HG02798 (cell line): ENCODE measurements at regions not wholly inside any gene's neighbourhood (a gene's known extent, or its start where the extent isn't known, plus 50 kb on each side); places are given as distances from the start of the nearest gene placed in this dataset.

Experiments used
- ATAC-seq: cut with Tn5 transposase; IDR thresholded peaks from one replicate; pipeline ENCODE4 v1.9.1; 2021; ENCODE audit warnings: mild to moderate bottlenecking; ENCODE audit not compliant: unreplicated experiment, poor library complexity

GRCh38 chr3:46146548-46146947 lies 61.6 kb downstream of the CCR1 start:
- ATAC-seq: no peak

- ATAC-seq: no peak
Observed at GRCh38 chr3:46146021-46146420, 62.1 kb downstream of the CCR1 start.

GRCh38 chr3:46145147-46145546 lies 63.0 kb downstream of the CCR1 start:
- ATAC-seq: no peak

- ATAC-seq: no peak
Observed at GRCh38 chr3:46143951-46144473, 64.1 kb downstream of the CCR1 start.

GRCh38 chr3:46141813-46142212 lies 66.3 kb downstream of the CCR1 start:
- ATAC-seq: no peak

- ATAC-seq: no peak
Observed at GRCh38 chr3:46138581-46138980, 69.5 kb downstream of the CCR1 start.

- no peak for ATAC-seq
Observed at GRCh38 chr3:46135475-46135874, 72.6 kb downstream of the CCR1 start.

- no peak for ATAC-seq
Observed at GRCh38 chr3:46133285-46133684, 74.8 kb downstream of the CCR1 start.

- ATAC-seq: no peak
Observed at GRCh38 chr3:46132565-46132964, 75.5 kb downstream of the CCR1 start.

- no peak for ATAC-seq
Observed at GRCh38 chr3:46131884-46132450, 76.1 kb downstream of the CCR1 start.

- ATAC-seq: no peak
Observed at GRCh38 chr3:46130631-46131310, 77.3 kb downstream of the CCR1 start.

GRCh38 chr3:46129588-46130272 lies 78.4 kb downstream of the CCR1 start:
- ATAC-seq: no peak

- ATAC-seq: no peak
Observed at GRCh38 chr3:46127503-46127902, 80.6 kb downstream of the CCR1 start.

GRCh38 chr3:46124216-46125177 lies 83.6 kb downstream of the CCR1 start:
- no peak for ATAC-seq

- ATAC-seq: no peak
Observed at GRCh38 chr3:46123646-46124045, 84.5 kb downstream of the CCR1 start.

- ATAC-seq: no peak
Observed at GRCh38 chr3:46122091-46122490, 86.0 kb downstream of the CCR1 start.

GRCh38 chr3:46120983-46121382 lies 87.1 kb downstream of the CCR1 start:
- ATAC-seq: no peak

GRCh38 chr3:46119709-46120498 lies 88.2 kb downstream of the CCR1 start:
- no peak for ATAC-seq

- no peak for ATAC-seq
Observed at GRCh38 chr3:46119253-46119652, 88.9 kb downstream of the CCR1 start.

- no peak for ATAC-seq
Observed at GRCh38 chr3:46116996-46117395, 89.7 kb upstream of the XCR1 start.
